ENCODE measurements at regions not wholly inside any gene's neighbourhood (a gene's known extent, or its start where the extent isn't known, plus 50 kb on each side); places are given as distances from the start of the nearest gene placed in this dataset.

- Histone ChIP-seq H3K27me3 (ENCODE audit: control insufficient read depth, insufficient read depth, low read length) (no peaks in the 10 kb centered on the region), H3K9ac (ENCODE audit: low read length) (no peak overlapping the region), H3K9me3 (ENCODE audit: control insufficient read depth, low read length) (no peaks in the 10 kb centered on the region), H3K4me1 (ENCODE audit: control insufficient read depth, insufficient read depth, low read length) (no peaks in the 10 kb centered on the region), H3K4me3 (ENCODE audit: low read length) (no peak overlapping the region), H3K36me3 (ENCODE audit: control insufficient read depth, insufficient read depth, low read length) (no peaks in the 10 kb centered on the region)
Observed at GRCh38 chr18:34637094-34637801, 72.8 kb upstream of the DTNA start.

GRCh38 chr18:34639687-34640086 lies 70.4 kb upstream of the DTNA start:
- Histone ChIP-seq H3K27me3 (ENCODE audit: control insufficient read depth, insufficient read depth, low read length) (no peaks in the 10 kb centered on the region), H3K9me3 (ENCODE audit: control insufficient read depth, low read length) (no peaks in the 10 kb centered on the region), H3K4me3 (ENCODE audit: low read length) (no peak overlapping the region), H3K9ac (ENCODE audit: low read length) (no peak overlapping the region), H3K36me3 (ENCODE audit: control insufficient read depth, insufficient read depth, low read length) (no peaks in the 10 kb centered on the region), H3K4me1 (ENCODE audit: control insufficient read depth, insufficient read depth, low read length) (no peaks in the 10 kb centered on the region)

- Histone ChIP-seq H3K36me3 (ENCODE audit: control insufficient read depth, insufficient read depth, low read length) (no peaks in the 10 kb centered on the region), H3K27me3 (ENCODE audit: control insufficient read depth, insufficient read depth, low read length) (no peaks in the 10 kb centered on the region), H3K9me3 (ENCODE audit: control insufficient read depth, low read length) (no peaks in the 10 kb centered on the region), H3K4me3 (ENCODE audit: low read length) (no peak overlapping the region), H3K9ac (ENCODE audit: low read length) (no peak overlapping the region), H3K4me1 (ENCODE audit: control insufficient read depth, insufficient read depth, low read length) (no peaks in the 10 kb centered on the region)
Observed at GRCh38 chr18:34640276-34640675, 69.8 kb upstream of the DTNA start.

DNA sequence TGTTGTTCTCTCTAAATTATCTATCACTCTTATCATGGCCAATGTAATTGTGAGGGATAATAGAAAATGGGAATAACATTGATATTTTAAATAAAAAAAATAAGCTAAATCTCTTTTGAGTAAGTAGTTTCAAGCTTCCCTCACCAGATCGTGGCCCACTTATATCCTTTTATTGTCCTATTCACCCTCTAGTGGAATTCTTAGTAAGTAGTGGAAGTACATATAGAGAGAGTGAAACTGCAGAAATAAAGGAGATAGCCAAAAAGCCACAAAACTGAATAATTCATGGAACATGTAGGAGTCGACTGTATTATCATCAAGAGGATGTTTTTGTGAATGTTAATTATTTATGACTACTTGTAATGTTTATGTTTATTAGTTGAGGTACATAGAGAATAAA lies 66.1 kb upstream of the DTNA start:
- no peaks in the 10 kb centered on the region for H3K36me3 ChIP-seq (ENCODE audit: control insufficient read depth, insufficient read depth, low read length)
- H3K27me3 ChIP-seq (ENCODE audit: control insufficient read depth, insufficient read depth, low read length) = no peaks in the 10 kb centered on the region
- no peak overlapping the region for H3K4me3 ChIP-seq (ENCODE audit: low read length)
- no peak overlapping the region for H3K9ac ChIP-seq (ENCODE audit: low read length)
- no peaks in the 10 kb centered on the region for H3K4me1 ChIP-seq (ENCODE audit: control insufficient read depth, insufficient read depth, low read length)
- H3K9me3 ChIP-seq (ENCODE audit: control insufficient read depth, low read length) = no peaks in the 10 kb centered on the region

DNA sequence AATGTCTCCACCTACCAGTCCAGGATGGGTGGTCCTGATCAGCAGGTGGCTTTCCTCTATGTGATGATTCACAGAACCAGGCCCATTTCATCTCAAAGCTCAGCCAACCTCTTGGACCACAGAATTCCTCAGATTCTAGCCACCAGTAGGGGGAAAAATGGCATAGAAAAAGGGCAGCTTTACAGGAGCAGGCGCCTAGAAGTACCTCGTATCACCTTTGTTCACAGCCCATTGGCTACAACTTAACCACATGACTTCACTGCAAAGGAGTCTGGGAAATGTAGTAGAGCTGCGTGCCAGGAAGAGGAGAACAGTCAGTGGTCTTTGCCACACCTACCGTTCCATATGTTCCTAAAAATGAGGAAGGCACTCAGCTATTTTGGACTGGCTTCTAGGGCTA lies 62.8 kb upstream of the DTNA start:
- H3K4me1 ChIP-seq (ENCODE audit: control insufficient read depth, insufficient read depth, low read length) = no peaks in the 10 kb centered on the region
- no peaks in the 10 kb centered on the region for H3K36me3 ChIP-seq (ENCODE audit: control insufficient read depth, insufficient read depth, low read length)
- H3K9ac ChIP-seq (ENCODE audit: low read length) = no peak overlapping the region
- no peaks in the 10 kb centered on the region for H3K9me3 ChIP-seq (ENCODE audit: control insufficient read depth, low read length)
- H3K4me3 ChIP-seq (ENCODE audit: low read length) = no peak overlapping the region
- no peaks in the 10 kb centered on the region for H3K27me3 ChIP-seq (ENCODE audit: control insufficient read depth, insufficient read depth, low read length)

- Histone ChIP-seq H3K9me3 (ENCODE audit: control insufficient read depth, low read length) (no peaks in the 10 kb centered on the region), H3K4me3 (ENCODE audit: low read length) (no peak overlapping the region), H3K36me3 (ENCODE audit: control insufficient read depth, insufficient read depth, low read length) (no peaks in the 10 kb centered on the region), H3K9ac (ENCODE audit: low read length) (no peak overlapping the region), H3K4me1 (ENCODE audit: control insufficient read depth, insufficient read depth, low read length) (no peaks in the 10 kb centered on the region), H3K27me3 (ENCODE audit: control insufficient read depth, insufficient read depth, low read length) (no peaks in the 10 kb centered on the region)
Observed at GRCh38 chr18:34648269-34648985, 61.7 kb upstream of the DTNA start.

- no peaks in the 10 kb centered on the region for H3K27me3 ChIP-seq (ENCODE audit: control insufficient read depth, insufficient read depth, low read length)
- no peaks in the 10 kb centered on the region for H3K9me3 ChIP-seq (ENCODE audit: control insufficient read depth, low read length)
Observed at GRCh38 chr18:34649080-34649479, 61.0 kb upstream of the DTNA start.

GRCh38 chr18:34650121-34650545 lies 60.0 kb upstream of the DTNA start:
- H3K9me3 ChIP-seq (ENCODE audit: control insufficient read depth, low read length) = no peaks in the 10 kb centered on the region
- no peaks in the 10 kb centered on the region for H3K27me3 ChIP-seq (ENCODE audit: control insufficient read depth, insufficient read depth, low read length)
- H3K36me3 ChIP-seq (ENCODE audit: control insufficient read depth, insufficient read depth, low read length) = no peaks in the 10 kb centered on the region
- H3K4me1 ChIP-seq (ENCODE audit: control insufficient read depth, insufficient read depth, low read length) = no peaks in the 10 kb centered on the region
- no peak overlapping the region for H3K9ac ChIP-seq (ENCODE audit: low read length)
- H3K4me3 ChIP-seq (ENCODE audit: low read length) = no peak overlapping the region

More at GRCh38 chr18:34649080-34649479, 61.0 kb upstream of the DTNA start:
- H3K36me3 ChIP-seq (ENCODE audit: control insufficient read depth, insufficient read depth, low read length) = no peaks in the 10 kb centered on the region
- H3K4me3 ChIP-seq (ENCODE audit: low read length) = no peak overlapping the region
- no peaks in the 10 kb centered on the region for H3K4me1 ChIP-seq (ENCODE audit: control insufficient read depth, insufficient read depth, low read length)
- no peak overlapping the region for H3K9ac ChIP-seq (ENCODE audit: low read length)

DNA sequence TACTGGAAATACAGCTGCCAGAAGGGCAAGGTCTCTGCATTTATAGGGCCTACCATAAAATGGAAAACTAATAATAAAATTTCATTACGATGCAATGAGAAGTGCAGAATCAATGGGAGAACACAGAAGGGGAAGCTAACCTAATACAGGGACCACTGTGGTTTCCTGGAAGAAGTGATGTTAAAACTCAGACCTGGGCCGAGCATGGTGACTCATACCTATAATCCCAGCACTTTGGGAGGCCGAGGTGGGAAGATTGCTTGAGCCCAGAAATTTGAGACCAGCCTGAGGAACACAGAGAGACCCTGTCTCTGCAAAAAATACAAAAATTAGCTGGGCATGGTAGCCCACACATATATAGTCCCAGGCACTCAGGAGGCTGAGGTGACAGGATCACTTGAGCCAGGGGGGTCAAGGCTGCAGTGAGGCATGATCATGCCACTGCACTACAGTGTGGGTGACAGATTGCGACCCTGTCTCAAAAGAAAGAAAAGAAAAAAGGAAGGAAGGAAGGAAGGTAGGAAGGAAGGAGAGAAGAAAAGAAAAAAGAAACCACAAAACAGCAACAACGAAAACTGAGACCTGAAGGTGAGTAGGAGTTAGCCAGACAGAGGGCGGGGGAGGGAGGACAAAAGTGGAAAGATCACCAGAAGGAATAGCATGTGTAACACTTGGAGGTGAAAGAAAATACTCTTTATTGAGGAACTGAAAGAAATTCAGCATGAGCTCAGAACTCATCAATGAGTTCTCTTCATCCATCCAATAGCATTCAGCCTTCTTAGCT lies 58.3 kb upstream of the DTNA start:
- Histone ChIP-seq H3K4me3 (ENCODE audit: low read length) (no peak overlapping the region), H3K36me3 (ENCODE audit: control insufficient read depth, insufficient read depth, low read length) (no peaks in the 10 kb centered on the region), H3K9ac (ENCODE audit: low read length) (no peak overlapping the region), H3K9me3 (ENCODE audit: control insufficient read depth, low read length) (no peaks in the 10 kb centered on the region), H3K27me3 (ENCODE audit: control insufficient read depth, insufficient read depth, low read length) (no peaks in the 10 kb centered on the region), H3K4me1 (ENCODE audit: control insufficient read depth, insufficient read depth, low read length) (no peaks in the 10 kb centered on the region)

DNA sequence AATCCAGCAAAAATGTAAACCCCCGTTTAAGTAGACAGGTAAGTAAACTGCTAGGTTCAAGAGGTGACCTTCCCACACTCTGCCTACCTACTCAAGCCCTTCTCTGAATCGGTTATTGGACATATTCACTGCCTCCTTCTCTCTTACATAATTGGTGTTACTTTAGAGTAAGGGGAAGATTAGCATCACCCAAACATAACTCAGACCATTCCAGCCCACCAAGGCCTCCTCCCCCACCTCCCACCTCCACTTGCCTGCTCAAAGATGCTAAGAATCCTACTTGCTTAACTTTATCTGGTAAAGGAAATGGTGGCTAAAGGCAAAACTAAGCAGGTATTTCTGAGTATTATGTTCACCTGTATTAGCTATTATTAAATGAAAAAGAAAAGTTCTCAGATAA lies 55.0 kb upstream of the DTNA start:
- H3K4me3 ChIP-seq (ENCODE audit: low read length) = no peak overlapping the region
- H3K9ac ChIP-seq (ENCODE audit: low read length) = no peak overlapping the region
- H3K36me3 ChIP-seq (ENCODE audit: control insufficient read depth, insufficient read depth, low read length) = no peaks in the 10 kb centered on the region
- H3K4me1 ChIP-seq (ENCODE audit: control insufficient read depth, insufficient read depth, low read length) = peaks cover 10% of the 10 kb centered on the region
- H3K9me3 ChIP-seq (ENCODE audit: control insufficient read depth, low read length) = no peaks in the 10 kb centered on the region
- no peaks in the 10 kb centered on the region for H3K27me3 ChIP-seq (ENCODE audit: control insufficient read depth, insufficient read depth, low read length)

- Histone ChIP-seq H3K27me3 (ENCODE audit: control insufficient read depth, insufficient read depth, low read length) (no peaks in the 10 kb centered on the region), H3K36me3 (ENCODE audit: control insufficient read depth, insufficient read depth, low read length) (no peaks in the 10 kb centered on the region)
Observed at GRCh38 chr18:34657860-34658500, 52.1 kb upstream of the DTNA start.

More at GRCh38 chr18:34657860-34658500, 52.1 kb upstream of the DTNA start:
- peaks cover 13% of the 10 kb centered on the region for H3K4me1 ChIP-seq (ENCODE audit: control insufficient read depth, insufficient read depth, low read length)
- no peak overlapping the region for H3K4me3 ChIP-seq (ENCODE audit: low read length)
- H3K9ac ChIP-seq (ENCODE audit: low read length) = no peak overlapping the region
- no peaks in the 10 kb centered on the region for H3K9me3 ChIP-seq (ENCODE audit: control insufficient read depth, low read length)
